H1 (cell line): ENCODE measurements at regions not wholly inside any gene's neighbourhood (a gene's known extent, or its start where the extent isn't known, plus 50 kb on each side); places are given as distances from the start of the nearest gene placed in this dataset.

Experiments
- CTCF ChIA-PET: fragments of 300-600 bp; sonication (Branson Sonifier 250); formaldehyde crosslinking; loops from one replicate; lab custom pipeline; 2021; ENCODE audit not compliant: partially characterized antibody; lab: Charles Lee
- POLR2A ChIA-PET: fragments of 300-600 bp; sonication (Branson Sonifier 250); formaldehyde crosslinking; loops from one replicate; lab custom pipeline; 2021; ENCODE audit warnings: inconsistent platforms; ENCODE audit not compliant: partially characterized antibody; lab: Charles Lee
- DNase-seq, 2 experiments: peaks; one replicate each; pipeline versions ENCODE4 v3.0.0 to v3.0.0-alpha.2; 2010 to 2022; ENCODE audit warnings: low spot score in 2 of 2, low read depth in 1 of 2, mixed read lengths in 1 of 2
- FAIRE-seq: peaks from 2 replicates; lab custom pipeline; 2011; peaks lifted over from hg19 to GRCh38; lab: Jason Lieb, UNC
- H2AFZ ChIP-seq: 2 replicates; pipeline ENCODE4 v1.8.1; 2012; ENCODE audit warnings: low read length, inconsistent platforms
- H2AK5ac ChIP-seq: 2 replicates; pipeline ENCODE4 v1.6.1; 2013; ENCODE audit warnings: low read depth, low read length
- H2BK120ac ChIP-seq: replicated peaks from 2 replicates; pipeline ENCODE3; 2013; ENCODE audit warnings: low read depth, low read length, inconsistent platforms
- H2BK12ac ChIP-seq: 2 replicates; pipeline ENCODE4 v1.6.1; 2013; ENCODE audit warnings: low read depth, low read length
- H2BK15ac ChIP-seq: 2 replicates; pipeline ENCODE4 v1.6.1; 2013; ENCODE audit warnings: low read length
- H2BK20ac ChIP-seq: 2 replicates; pipeline ENCODE4 v1.6.1; 2013; ENCODE audit warnings: low read length
- H2BK5ac ChIP-seq: 2 replicates; pipeline ENCODE4 v1.6.1; 2013; ENCODE audit warnings: low read depth, low read length
- H3K14ac ChIP-seq: 2 replicates; pipeline ENCODE4 v1.6.1; 2013; ENCODE audit warnings: inconsistent platforms; ENCODE audit not compliant: insufficient read length
- H3K18ac ChIP-seq: 2 replicates; pipeline ENCODE4 v1.6.1; 2013; ENCODE audit warnings: low read length; ENCODE audit errors: extremely low read depth
- H3K23ac ChIP-seq: 2 replicates; pipeline ENCODE4 v1.6.1; 2013; ENCODE audit warnings: inconsistent platforms; ENCODE audit not compliant: insufficient read length
- H3K23me2 ChIP-seq: 2 replicates; pipeline ENCODE4 v1.6.1; 2013; ENCODE audit warnings: low read depth, low read length
- H3K27ac ChIP-seq: 2 replicates; pipeline ENCODE4 v1.6.1; 2011; ENCODE audit warnings: low read depth, low read length, inconsistent platforms
- H3K27me3 ChIP-seq, 4 experiments: replicated peaks in 1 of 4; 1 replicate in 1 of 4; 2 replicates in 3 of 4; pipeline versions ENCODE4 v1.6.1 to v1.8.1; 2011 to 2013; ENCODE audit warnings: low read length in 3 of 4, mild to moderate bottlenecking in 3 of 4, inconsistent platforms in 2 of 4, mixed read lengths in 2 of 4, moderate library complexity in 1 of 4; ENCODE audit not compliant: control insufficient read depth in 3 of 4, insufficient read depth in 3 of 4; ENCODE audit errors: extremely low read depth in 1 of 4
- H3K36me3 ChIP-seq, 4 experiments: 2 replicates each; pipeline versions ENCODE4 v1.6.1 to v1.8.1; 2011 to 2013; ENCODE audit warnings: mild to moderate bottlenecking in 4 of 4, low read length in 3 of 4, moderate library complexity in 2 of 4, control low read depth in 1 of 4, inconsistent platforms in 1 of 4; ENCODE audit not compliant: insufficient read depth in 4 of 4, control insufficient read depth in 2 of 4
- H3K4ac ChIP-seq: replicated peaks from 2 replicates; pipeline ENCODE3; 2013; ENCODE audit warnings: low read length, low read depth, mixed read lengths, inconsistent platforms; ENCODE audit not compliant: insufficient read length
- H3K4me1 ChIP-seq, 4 experiments: replicated peaks in 1 of 4; 1 replicate in 1 of 4; 2 replicates in 3 of 4; pipeline versions ENCODE4 v1.6.1 to v1.8.1; 2011 to 2013; ENCODE audit warnings: low read length in 3 of 4, inconsistent platforms in 2 of 4, mixed read lengths in 1 of 4; ENCODE audit not compliant: insufficient read depth in 4 of 4, control insufficient read depth in 3 of 4
- H3K4me2 ChIP-seq, 2 experiments: 2 replicates each; pipeline versions ENCODE4 v1.6.1 to v1.8.1; 2011 to 2013; ENCODE audit warnings: low read depth in 2 of 2, low read length in 2 of 2, control low read depth in 1 of 2, inconsistent platforms in 1 of 2, mild to moderate bottlenecking in 1 of 2; ENCODE audit not compliant: insufficient read depth in 1 of 2
- H3K4me3 ChIP-seq, 4 experiments: fragments of 200-600, 300-600 bp in 1 of 4; sonication (generic), shearing (Covaris generic), sonication (Bioruptor Twin) in 1 of 4; 2 replicates each; pipeline versions ENCODE4 v1.5.1 to v1.8.1; 2011 to 2016; ENCODE audit warnings: low read length in 4 of 4, low read depth in 3 of 4, control low read depth in 2 of 4, inconsistent platforms in 2 of 4, mild to moderate bottlenecking in 2 of 4, mixed read lengths in 1 of 4, moderate library complexity in 1 of 4; ENCODE audit not compliant: insufficient read depth in 2 of 4; ENCODE audit errors: extremely low read depth in 1 of 4
- H3K56ac ChIP-seq: replicated peaks from 2 replicates; pipeline ENCODE3; 2013; ENCODE audit warnings: low read depth, mild to moderate bottlenecking, mixed read lengths, low read length, inconsistent platforms; ENCODE audit not compliant: insufficient read length
- H3K79me1 ChIP-seq: 2 replicates; pipeline ENCODE4 v1.6.1; 2013; ENCODE audit warnings: low read depth, low read length, control low read depth
- H3K79me2 ChIP-seq, 2 experiments: 2 replicates each; pipeline versions ENCODE4 v1.6.1 to v1.8.1; 2012 to 2013; ENCODE audit warnings: low read length in 2 of 2, mild to moderate bottlenecking in 2 of 2, inconsistent platforms in 1 of 2; ENCODE audit not compliant: insufficient read depth in 2 of 2, control insufficient read depth in 1 of 2
- H3K9ac ChIP-seq, 4 experiments: replicated peaks in 1 of 4; 1 replicate in 1 of 4; 2 replicates in 3 of 4; pipeline versions ENCODE4 v1.6.1 to v1.8.1; 2011 to 2013; ENCODE audit warnings: low read depth in 3 of 4, low read length in 3 of 4, control low read depth in 2 of 4, mild to moderate bottlenecking in 2 of 4, moderate library complexity in 2 of 4, inconsistent platforms in 1 of 4; ENCODE audit errors: extremely low read depth in 1 of 4
- H3K9me3 ChIP-seq, 2 experiments: 2 replicates each; pipeline versions ENCODE4 v1.6.1 to v1.8.1; 2012 to 2013; ENCODE audit warnings: mild to moderate bottlenecking in 2 of 2, moderate library complexity in 2 of 2, control low read depth in 1 of 2, inconsistent platforms in 1 of 2, low read depth in 1 of 2, low read length in 1 of 2, mixed read lengths in 1 of 2; ENCODE audit not compliant: insufficient read depth in 2 of 2
- H4K20me1 ChIP-seq, 2 experiments: replicated peaks in 1 of 2; 2 replicates each; pipeline versions ENCODE3 to v1.8.1; 2011 to 2013; ENCODE audit warnings: inconsistent platforms in 2 of 2, low read length in 2 of 2, mild to moderate bottlenecking in 1 of 2; ENCODE audit not compliant: insufficient read depth in 2 of 2, control insufficient read depth in 1 of 2
- H4K5ac ChIP-seq: 2 replicates; pipeline ENCODE4 v1.6.1; 2013; ENCODE audit warnings: low read length, low read depth, mixed read lengths, inconsistent platforms; ENCODE audit not compliant: insufficient read length
- H4K8ac ChIP-seq: 2 replicates; pipeline ENCODE4 v1.8.0; 2013; ENCODE audit warnings: mild to moderate bottlenecking, moderate library complexity, low read length, inconsistent platforms; ENCODE audit not compliant: insufficient read depth; ENCODE audit errors: extremely low read depth
- H4K91ac ChIP-seq: replicated peaks from 2 replicates; pipeline ENCODE3; 2013; ENCODE audit warnings: low read length, mixed read lengths, inconsistent platforms; ENCODE audit not compliant: insufficient read length
- ATF2 ChIP-seq: IDR thresholded peaks from 2 replicates; pipeline ENCODE4 v1.6.1; 2012; ENCODE audit warnings: low read length, inconsistent platforms
- CBX5 ChIP-seq: fragments of 300-800, 300-1000 bp; sonication (generic); IDR thresholded peaks from 2 replicates; pipeline ENCODE4 v1.7.1; 2016; ENCODE audit warnings: antibody characterized with exemption, low read length, low read depth
- CHD1 ChIP-seq: IDR thresholded peaks from 2 replicates; pipeline ENCODE4 v1.6.1; 2012; ENCODE audit warnings: low read depth, low read length, improper control_type of control experiment
- E2F6 ChIP-seq: IDR thresholded peaks from 2 replicates; pipeline ENCODE4 v1.6.1; 2012; ENCODE audit warnings: inconsistent platforms
- HDAC2 ChIP-seq, 2 experiments: fragments of 300-600 bp in 1 of 2; sonication (generic) in 1 of 2; IDR thresholded peaks; 2 replicates each; pipeline ENCODE4 v1.6.1; 2011 to 2012; ENCODE audit warnings: low read depth in 2 of 2, low read length in 2 of 2, mild to moderate bottlenecking in 2 of 2, moderate library complexity in 2 of 2, borderline replicate concordance in 1 of 2, inconsistent platforms in 1 of 2
- KDM5A ChIP-seq: fragments of 200-600 bp; IDR thresholded peaks from 2 replicates; pipeline ENCODE4 v1.7.1; 2012; ENCODE audit warnings: mild to moderate bottlenecking, low read length, inconsistent platforms, mixed read lengths
- POU5F1 ChIP-seq: IDR thresholded peaks from 2 replicates; pipeline ENCODE4 v1.6.1; 2011; ENCODE audit warnings: low read depth, mild to moderate bottlenecking, low read length, moderate library complexity
- SAP30 ChIP-seq: fragments of 300-600 bp; sonication (generic); IDR thresholded peaks from 2 replicates; pipeline ENCODE4 v1.7.1; 2012; ENCODE audit warnings: low read length, moderate library complexity, mild to moderate bottlenecking, inconsistent platforms; ENCODE audit not compliant: insufficient read depth, insufficient replicate concordance
- SIX5 ChIP-seq: IDR thresholded peaks from 2 replicates; pipeline ENCODE4 v1.6.1; 2011; ENCODE audit warnings: mild to moderate bottlenecking, low read depth, low read length
- SP1 ChIP-seq: IDR thresholded peaks from 2 replicates; pipeline ENCODE4 v1.6.1; 2011; ENCODE audit warnings: low read depth, low read length
- SRF ChIP-seq: IDR thresholded peaks from 2 replicates; pipeline ENCODE4 v1.6.1; 2011; ENCODE audit warnings: mild to moderate bottlenecking, low read depth, low read length, moderate library complexity
- ZNF274 ChIP-seq: IDR thresholded peaks from 2 replicates; pipeline ENCODE4 v1.7.0; 2012; ENCODE audit warnings: low read length, borderline replicate concordance; ENCODE audit errors: extremely low read depth
- WGBS, 2 experiments: shearing (Covaris generic) in 1 of 2; methylation state at CpG; one replicate each; pipeline versions ENCODE4 v1.1.6 to v1.1.7; 2013 to 2015; ENCODE audit warnings: low lambda C conversion rate in 2 of 2, mixed read lengths in 2 of 2, inconsistent platforms in 1 of 2, low coverage in 1 of 2, missing lambda C conversion rate in 1 of 2; ENCODE audit not compliant: insufficient replicate concordance in 2 of 2, insufficient coverage in 1 of 2, insufficient read length in 1 of 2; ENCODE audit errors: extremely low coverage in 1 of 2, missing lambda C conversion rate in 1 of 2; 5-methylcytosine and 5-hydroxymethylcytosine counted together

- H2BK12ac ChIP-seq, result no peak overlapping the region
- H3K4me1 ChIP-seq, result peaks cover 2 to 11% (median 7%) of the 10 kb centered on the region in 4 experiments; a peak in 5 of 7 replicates
- H3K4me2 ChIP-seq, result no peak overlapping the region
- TF ChIP-seq SRF (no peak), SIX5 (no peak), SAP30 (no peak), ZNF274 (no peak), E2F6 (no peak), SP1 (no peak), ATF2 (no peak), HDAC2 (IDR thresholded peaks at IDR 0.05; ENCODE audit: borderline replicate concordance in 1 of 2, low read depth in 2 of 2, low read length in 2 of 2) (no peak), POU5F1 (no peak), KDM5A (no peak), CBX5 (no peak), CHD1 (no peak)
- no peak overlapping the region for H3K14ac ChIP-seq
- no peak overlapping the region for H2BK15ac ChIP-seq
- H2BK120ac ChIP-seq, result no peak overlapping the region
- H3K9me3 ChIP-seq, result no peaks in the 10 kb centered on the region
- no peak overlapping the region for H4K5ac ChIP-seq
- H4K20me1 ChIP-seq, result no peaks in the 10 kb centered on the region
- no peak overlapping the region for H3K4me3 ChIP-seq
- H2AFZ ChIP-seq, result no peak overlapping the region
- H3K79me2 ChIP-seq, result no peaks in the 10 kb centered on the region
- no peak for DNase-seq
- WGBS, 2 experiments, result 83% methylated on average over 7 of the region's 7 CpGs; no CpG with 5 or more reads in 1 of the 2 experiments
- H3K23me2 ChIP-seq, result no peaks in the 10 kb centered on the region
- H3K36me3 ChIP-seq, result no peaks in the 10 kb centered on the region
- no peaks in the 10 kb centered on the region for H3K27me3 ChIP-seq
- H4K91ac ChIP-seq, result no peak overlapping the region
- H3K9ac ChIP-seq, result no peak overlapping the region
- no peak overlapping the region for H2AK5ac ChIP-seq
- H3K56ac ChIP-seq, result no peak overlapping the region
- POLR2A ChIA-PET, result no interaction called here
- no peaks in the 10 kb centered on the region for H3K79me1 ChIP-seq
- H2BK20ac ChIP-seq, result no peak overlapping the region
- H3K27ac ChIP-seq, result no peak overlapping the region
- FAIRE-seq, result no peak
- no peak overlapping the region for H3K23ac ChIP-seq
- no peak overlapping the region for H4K8ac ChIP-seq
- CTCF ChIA-PET, result interaction anchor here (1.1 kb wide), 1 partner anchor 1667 kb away, joined by 4 read pairs; no protein-coding TSS in a partner anchor
- no peak overlapping the region for H3K18ac ChIP-seq
- H2BK5ac ChIP-seq, result no peak overlapping the region
- H3K4ac ChIP-seq, result no peak overlapping the region
Observed at GRCh38 chr1:163406772-163407171, 85.0 kb downstream of the NUF2 start.
